OCI-LY1 (cell line): ENCODE measurements at regions not wholly inside any gene's neighbourhood (a gene's known extent, or its start where the extent isn't known, plus 50 kb on each side); places are given as distances from the start of the nearest gene placed in this dataset.
"Not testable (repeated sequence)": the region's sequence is repeated elsewhere in the genome, so short reads cannot be mapped to it uniquely, and the experiment has no call there.

Source experiments
- H2AFZ ChIP-seq: fragments of 200-600 bp; sonication (generic), shearing (Covaris generic); 2 replicates; pipeline ENCODE4 v1.6.0; 2014; ENCODE audit warnings: antibody characterized with exemption, mild to moderate bottlenecking, low read length
- H3F3A ChIP-seq: fragments of 200-600 bp; sonication (generic), shearing (Covaris generic); 2 replicates; pipeline ENCODE4 v1.6.0; 2014; ENCODE audit warnings: mild to moderate bottlenecking, antibody characterized with exemption, low read length, moderate library complexity; ENCODE audit not compliant: insufficient read depth
- H3K27ac ChIP-seq: fragments of 200-600 bp; sonication (generic); 2 replicates; pipeline ENCODE4 v1.5.1; 2014; ENCODE audit warnings: low read length, mixed run types, mild to moderate bottlenecking, low read depth; ENCODE audit not compliant: poor library complexity, severe bottlenecking
- H3K27me3 ChIP-seq: fragments of 200-600 bp; sonication (generic); 2 replicates; pipeline ENCODE4 v1.6.0; 2014; ENCODE audit warnings: antibody characterized with exemption, mild to moderate bottlenecking, low read length, moderate library complexity; ENCODE audit not compliant: insufficient read depth
- H3K36me3 ChIP-seq: fragments of 200-600 bp; sonication (generic); 2 replicates; pipeline ENCODE4 v1.6.1; 2014; ENCODE audit warnings: mild to moderate bottlenecking, antibody characterized with exemption, low read length, moderate library complexity, mixed read lengths; ENCODE audit not compliant: insufficient read depth
- H3K4me1 ChIP-seq: fragments of 200-600 bp; sonication (generic); 2 replicates; pipeline ENCODE4 v1.5.1; 2014; ENCODE audit warnings: mild to moderate bottlenecking, low read length, moderate library complexity; ENCODE audit not compliant: insufficient read depth, severe bottlenecking
- H3K4me2 ChIP-seq: fragments of 200-600 bp; sonication (generic), shearing (Covaris generic); 2 replicates; pipeline ENCODE4 v1.6.1; 2014; ENCODE audit warnings: low read length
- H3K4me3 ChIP-seq: fragments of 200-600 bp; sonication (generic); 2 replicates; pipeline ENCODE4 v1.5.1; 2014; ENCODE audit warnings: low read length, low read depth, mild to moderate bottlenecking, mixed read lengths; ENCODE audit not compliant: poor library complexity, severe bottlenecking
- H3K79me2 ChIP-seq: fragments of 200-600 bp; shearing (Covaris generic); 2 replicates; pipeline ENCODE4 v1.6.1; 2016; ENCODE audit warnings: mixed run types, low read length, mixed read lengths; ENCODE audit not compliant: insufficient read depth
- H3K9ac ChIP-seq: fragments of 200-600 bp; sonication (generic), shearing (Covaris generic); 2 replicates; pipeline ENCODE4 v1.6.1; 2014; ENCODE audit warnings: mild to moderate bottlenecking, low read length, mixed read lengths
- H3K9me2 ChIP-seq: fragments of 200-600 bp; sonication (generic), shearing (Covaris generic); 2 replicates; pipeline ENCODE4 v1.6.1; 2014; ENCODE audit warnings: low read depth, mild to moderate bottlenecking, low read length, mixed read lengths
- H3K9me3 ChIP-seq: fragments of 200-600 bp; shearing (Covaris generic); 2 replicates; pipeline ENCODE4 v1.6.1; 2014; ENCODE audit warnings: low read length, mixed read lengths
- H4K20me1 ChIP-seq: fragments of 200-600 bp; sonication (generic), shearing (Covaris generic); 2 replicates; pipeline ENCODE4 v1.6.0; 2016; ENCODE audit warnings: mild to moderate bottlenecking, low read length; ENCODE audit not compliant: insufficient read depth
- EZH2 ChIP-seq: fragments of 200-600 bp; sonication (generic), shearing (Covaris generic); IDR thresholded peaks from 2 replicates; pipeline ENCODE4 v1.8.0; 2017; ENCODE audit warnings: borderline replicate concordance, mixed run types, mild to moderate bottlenecking, antibody characterized with exemption, low read length, moderate library complexity, mixed read lengths
- TF ChIP-seq, protein P1 (sequence below): fragments of 200-600 bp; sonication (generic), shearing (Covaris generic); IDR thresholded peaks from 2 replicates; pipeline ENCODE4 v1.5.1; 2017; ENCODE audit warnings: mild to moderate bottlenecking, antibody characterized with exemption, low read length, moderate library complexity, mixed read lengths

DNA sequence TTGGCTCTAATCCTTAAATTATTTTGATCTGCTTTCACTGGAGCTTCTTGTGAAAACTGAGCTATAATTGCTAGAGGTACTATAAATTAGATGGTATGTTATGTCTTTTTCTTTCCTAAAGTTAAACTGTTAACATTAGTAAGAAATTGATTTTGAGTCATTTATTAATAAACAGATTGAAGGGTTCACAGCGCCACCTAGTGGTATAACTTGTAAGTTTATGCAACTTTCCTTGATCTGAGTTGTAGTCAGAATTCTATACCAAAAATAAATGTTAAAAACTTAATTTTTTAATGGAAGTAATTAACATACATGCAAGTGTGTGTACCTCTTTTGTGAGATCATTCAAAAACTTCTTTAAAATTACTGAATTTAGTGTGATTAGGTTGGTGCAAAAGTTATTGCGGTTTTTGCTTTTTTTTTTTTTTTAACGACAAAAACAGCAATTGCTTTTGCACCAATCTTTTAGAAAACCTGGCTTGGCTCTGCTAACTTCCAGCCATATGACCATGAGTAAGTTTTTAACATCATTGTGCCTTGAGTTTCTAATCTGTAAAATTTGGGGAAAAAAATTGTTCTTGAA is 151.5 kb downstream of the CENPC start:
- Histone ChIP-seq H3K27me3 (no peaks in the 10 kb centered on the region), H3K9me3 (no peaks in the 10 kb centered on the region), H3K4me1 (no peaks in the 10 kb centered on the region), H3K4me2 (no peak overlapping the region), H3K27ac (no peak overlapping the region), H3K36me3 (no peaks in the 10 kb centered on the region), H3K9ac (no peak overlapping the region), H3K9me2 (no peaks in the 10 kb centered on the region), H4K20me1 (no peaks in the 10 kb centered on the region), H3F3A (no peaks in the 10 kb centered on the region), H3K4me3 (no peak overlapping the region), H3K79me2 (no peaks in the 10 kb centered on the region), H2AFZ (no peak overlapping the region)
- TF ChIP-seq EZH2: no peak
- TF ChIP-seq, protein P1, sequence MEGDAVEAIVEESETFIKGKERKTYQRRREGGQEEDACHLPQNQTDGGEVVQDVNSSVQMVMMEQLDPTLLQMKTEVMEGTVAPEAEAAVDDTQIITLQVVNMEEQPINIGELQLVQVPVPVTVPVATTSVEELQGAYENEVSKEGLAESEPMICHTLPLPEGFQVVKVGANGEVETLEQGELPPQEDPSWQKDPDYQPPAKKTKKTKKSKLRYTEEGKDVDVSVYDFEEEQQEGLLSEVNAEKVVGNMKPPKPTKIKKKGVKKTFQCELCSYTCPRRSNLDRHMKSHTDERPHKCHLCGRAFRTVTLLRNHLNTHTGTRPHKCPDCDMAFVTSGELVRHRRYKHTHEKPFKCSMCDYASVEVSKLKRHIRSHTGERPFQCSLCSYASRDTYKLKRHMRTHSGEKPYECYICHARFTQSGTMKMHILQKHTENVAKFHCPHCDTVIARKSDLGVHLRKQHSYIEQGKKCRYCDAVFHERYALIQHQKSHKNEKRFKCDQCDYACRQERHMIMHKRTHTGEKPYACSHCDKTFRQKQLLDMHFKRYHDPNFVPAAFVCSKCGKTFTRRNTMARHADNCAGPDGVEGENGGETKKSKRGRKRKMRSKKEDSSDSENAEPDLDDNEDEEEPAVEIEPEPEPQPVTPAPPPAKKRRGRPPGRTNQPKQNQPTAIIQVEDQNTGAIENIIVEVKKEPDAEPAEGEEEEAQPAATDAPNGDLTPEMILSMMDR: peak; percentile 67

GRCh38 chr4:67393007-67393406 is 152.3 kb downstream of the CENPC start:
- Histone ChIP-seq H3F3A (no peaks in the 10 kb centered on the region), H2AFZ (no peak overlapping the region), H3K79me2 (no peaks in the 10 kb centered on the region), H3K9ac (no peak overlapping the region), H3K4me2 (no peak overlapping the region), H3K9me3 (no peaks in the 10 kb centered on the region), H3K36me3 (no peaks in the 10 kb centered on the region), H3K9me2 (no peaks in the 10 kb centered on the region), H4K20me1 (no peaks in the 10 kb centered on the region), H3K4me1 (no peaks in the 10 kb centered on the region), H3K4me3 (no peak overlapping the region), H3K27ac (no peak overlapping the region), H3K27me3 (no peaks in the 10 kb centered on the region)
- TF ChIP-seq EZH2: no peak
- TF ChIP-seq, protein P1: no peak

DNA sequence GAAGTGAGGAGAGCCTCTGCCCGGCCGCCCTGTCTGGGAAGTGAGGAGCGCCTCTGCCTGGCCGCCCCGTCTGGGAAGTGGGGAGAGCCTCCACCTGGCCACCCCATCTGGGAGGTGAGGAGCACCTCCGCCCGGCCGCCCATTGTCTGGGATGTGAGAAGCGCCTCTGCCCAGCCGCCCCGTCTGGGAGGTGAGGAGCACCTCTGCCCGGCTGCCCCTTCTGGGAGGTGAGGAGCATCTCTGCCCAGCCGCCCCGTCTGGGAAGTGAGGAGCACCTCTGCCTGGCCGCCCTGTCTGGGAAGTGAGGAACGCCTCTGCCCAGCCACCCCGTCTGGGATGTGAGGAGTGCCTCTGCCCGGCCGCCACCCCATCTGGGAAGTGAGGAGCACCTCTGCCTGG is 163.9 kb downstream of the CENPC start:
- H3K36me3 ChIP-seq, H3K4me1 ChIP-seq, H3K4me2 ChIP-seq, H3F3A ChIP-seq, H3K27me3 ChIP-seq, H2AFZ ChIP-seq, H3K4me3 ChIP-seq, H3K79me2 ChIP-seq, H3K27ac ChIP-seq, H3K9me2 ChIP-seq, H3K9me3 ChIP-seq, H3K9ac ChIP-seq, H4K20me1 ChIP-seq: not testable (repeated sequence)

DNA sequence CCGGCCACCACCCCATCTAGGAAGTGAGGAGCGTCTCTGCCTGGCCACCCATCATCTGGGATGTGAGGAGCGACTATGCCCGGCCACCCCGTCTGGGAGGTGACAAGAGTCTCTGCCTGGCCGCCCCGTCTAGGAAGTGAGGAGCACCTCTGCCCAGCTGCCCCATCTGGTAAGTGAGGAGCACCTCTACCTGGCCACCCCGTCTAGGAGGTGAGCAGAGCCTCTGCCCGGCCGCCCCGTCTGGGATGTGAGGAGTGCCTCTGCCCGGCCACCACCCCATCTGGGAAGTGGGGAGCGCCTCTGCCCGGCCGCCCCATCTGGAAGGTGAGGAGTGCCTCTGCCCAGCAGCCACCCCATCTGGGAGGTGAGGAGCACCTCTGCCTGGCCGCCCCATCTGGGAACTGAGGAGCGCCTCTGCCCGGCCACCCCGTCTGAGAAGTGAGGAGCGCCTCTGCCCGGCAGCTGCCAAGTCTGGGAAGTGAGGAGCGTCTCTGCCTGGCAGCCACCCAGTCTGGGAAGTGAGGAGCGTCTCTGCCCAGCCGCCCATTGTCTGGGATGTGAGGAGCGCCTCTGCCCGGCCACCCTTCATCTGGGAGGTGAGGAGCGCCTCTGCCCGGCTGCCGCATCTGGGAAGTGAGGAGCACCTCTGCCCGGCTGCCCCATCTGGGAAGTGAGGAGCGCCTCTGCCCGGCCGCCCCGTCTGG is 164.4 kb downstream of the CENPC start:
- not testable (repeated sequence) for H3K9me3 ChIP-seq, H3K4me3 ChIP-seq, H3K9me2 ChIP-seq, H3K9ac ChIP-seq, H4K20me1 ChIP-seq, H3K4me2 ChIP-seq, H2AFZ ChIP-seq, H3F3A ChIP-seq, H3K27ac ChIP-seq, H3K27me3 ChIP-seq, H3K79me2 ChIP-seq, H3K4me1 ChIP-seq, H3K36me3 ChIP-seq
